ENCODE measurements at regions not wholly inside any gene's neighbourhood (a gene's known extent, or its start where the extent isn't known, plus 50 kb on each side); places are given as distances from the start of the nearest gene placed in this dataset.
A peak's percentile ranks its signal among the peaks of the same experiment; 100 is the strongest.

DNA sequence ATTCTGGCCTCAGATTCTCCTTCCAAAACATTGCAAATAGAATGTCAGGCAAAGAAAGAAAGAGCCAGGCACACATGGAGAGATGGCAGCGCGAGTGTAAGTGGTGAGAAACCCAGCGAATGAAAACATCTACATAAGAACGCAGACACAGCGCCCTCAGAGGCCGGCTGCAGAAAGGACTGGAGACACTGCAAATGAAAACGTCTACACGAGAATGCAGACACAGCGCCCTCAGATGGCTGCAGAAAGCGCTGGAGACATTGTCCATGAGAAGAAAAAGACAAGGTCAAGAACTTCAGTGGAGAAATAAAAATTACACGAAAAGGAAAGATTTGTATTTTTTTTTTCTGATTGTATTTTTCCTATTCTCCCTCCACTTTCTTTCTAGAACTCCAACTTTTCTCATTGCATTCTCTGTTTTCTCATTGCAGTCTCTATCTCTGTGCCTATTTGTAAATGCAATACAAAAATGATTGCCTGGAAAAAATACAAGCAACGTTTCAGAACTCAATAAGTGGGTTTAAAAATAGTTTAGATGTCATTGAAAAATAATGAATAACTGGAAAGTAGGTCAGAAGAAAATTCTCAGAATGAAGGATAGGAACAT lies 117.9 kb upstream of the LPCAT1 start:
- Histone ChIP-seq H3K79me2 (ENCODE audit: low read length) (no peaks in the 10 kb centered on the region), H3F3A (ENCODE audit: low read length, unreplicated experiment) (no peaks in the 10 kb centered on the region), H4K20me1 (ENCODE audit: low read length) (no peaks in the 10 kb centered on the region), H3K4me2 (ENCODE audit: low read length) (0 out of 2 replicates have a peak overlapping the region, but pooled peaks have one; percentile 39), H3K27ac (ENCODE audit: low read length) (no peak overlapping the region), H2AFZ (ENCODE audit: low read length) (peak overlapping the region; percentile 16; the same call in 1 of the 2 replicates), H3K4me1 (ENCODE audit: insufficient read depth, low read length) (peaks cover 14% of the 10 kb centered on the region; the same call in 1 of the 2 replicates), H3K9me3 (ENCODE audit: low read length) (no peaks in the 10 kb centered on the region), H3K9me2 (replicated peaks; ENCODE audit: low read length) (no peaks in the 10 kb centered on the region), H3K9ac (ENCODE audit: low read length) (no peak overlapping the region), H3K4me3 (ENCODE audit: low read length) (no peak overlapping the region), H3K27me3 (ENCODE audit: low read length) (peaks cover 25% of the 10 kb centered on the region), H3K36me3 (ENCODE audit: low read depth, low read length) (no peaks in the 10 kb centered on the region)
- BruUV-seq (replicated peaks) = no TSS peak
- ATAC-seq (peak; percentile 66), DNase-seq (peak; percentile 91)
- CTCF ChIA-PET = interaction anchor here (0.6 kb wide), 1 partner anchor 242 kb away, joined by 4 read pairs; no protein-coding TSS in a partner anchor
- intact Hi-C loops (cut with micrococcal nuclease) = loop anchor here (2.0 to 10.0 kb wide), 5 partner anchors 41 to 717 kb away; no protein-coding TSS in a partner anchor
- TF ChIP-seq EZH2 (IDR thresholded peaks at IDR 0.05; ENCODE audit: low read length, unreplicated experiment) = no peak
- no peak for TF ChIP-seq EZH2phosphoT487 (IDR thresholded peaks at IDR 0.05; ENCODE audit: borderline replicate concordance, low read length)
- TF ChIP-seq CTCF (conservative IDR thresholded peaks at IDR 0.05; ENCODE audit: low read depth, low read length) = peak; percentile 98
- POLR2A ChIA-PET (ENCODE audit: unreplicated experiment) = no interaction called here

- Histone ChIP-seq H3K27ac (ENCODE audit: low read length) (no peak overlapping the region), H3K4me3 (ENCODE audit: low read length) (no peak overlapping the region), H3K27me3 (ENCODE audit: low read length) (peaks cover 25% of the 10 kb centered on the region), H3K9me2 (replicated peaks; ENCODE audit: low read length) (no peaks in the 10 kb centered on the region), H2AFZ (ENCODE audit: low read length) (peak overlapping the region; percentile 16; the same call in 1 of the 2 replicates), H3K4me1 (ENCODE audit: insufficient read depth, low read length) (peaks cover 14% of the 10 kb centered on the region; the same call in 1 of the 2 replicates), H3K4me2 (ENCODE audit: low read length) (0 out of 2 replicates have a peak overlapping the region, but pooled peaks have one; percentile 39), H3K36me3 (ENCODE audit: low read depth, low read length) (no peaks in the 10 kb centered on the region), H3K9ac (ENCODE audit: low read length) (no peak overlapping the region), H3K79me2 (ENCODE audit: low read length) (no peaks in the 10 kb centered on the region), H4K20me1 (ENCODE audit: low read length) (no peaks in the 10 kb centered on the region), H3F3A (ENCODE audit: low read length, unreplicated experiment) (no peaks in the 10 kb centered on the region), H3K9me3 (ENCODE audit: low read length) (no peaks in the 10 kb centered on the region)
- CTCF ChIA-PET = no interaction called here
- TF ChIP-seq EZH2phosphoT487 (IDR thresholded peaks at IDR 0.05; ENCODE audit: borderline replicate concordance, low read length) = no peak
- no peak for TF ChIP-seq CTCF (conservative IDR thresholded peaks at IDR 0.05; ENCODE audit: low read depth, low read length)
- no TSS peak for BruUV-seq (replicated peaks)
- POLR2A ChIA-PET (ENCODE audit: unreplicated experiment) = no interaction called here
- ATAC-seq (no peak), DNase-seq (no peak)
- intact Hi-C loops (cut with micrococcal nuclease) = loop anchor here (2.0 to 10.0 kb wide), 5 partner anchors 40 to 716 kb away; no protein-coding TSS in a partner anchor
These were observed 117.3 kb upstream of the LPCAT1 start for GRCh38 chr5:1641041-1641440.

- Histone ChIP-seq H3K79me2 (ENCODE audit: low read length) (no peaks in the 10 kb centered on the region), H3K9me2 (replicated peaks; ENCODE audit: low read length) (no peaks in the 10 kb centered on the region), H3K36me3 (ENCODE audit: low read depth, low read length) (no peaks in the 10 kb centered on the region), H3K27ac (ENCODE audit: low read length) (no peak overlapping the region), H3K4me2 (ENCODE audit: low read length) (no peak overlapping the region), H3F3A (ENCODE audit: low read length, unreplicated experiment) (no peaks in the 10 kb centered on the region), H3K4me3 (ENCODE audit: low read length) (no peak overlapping the region), H4K20me1 (ENCODE audit: low read length) (no peaks in the 10 kb centered on the region), H3K9ac (ENCODE audit: low read length) (no peak overlapping the region), H3K4me1 (ENCODE audit: insufficient read depth, low read length) (peaks cover 14% of the 10 kb centered on the region; the same call in 1 of the 2 replicates), H2AFZ (ENCODE audit: low read length) (no peak overlapping the region), H3K9me3 (ENCODE audit: low read length) (no peaks in the 10 kb centered on the region), H3K27me3 (ENCODE audit: low read length) (peaks cover 25% of the 10 kb centered on the region)
- intact Hi-C loops (cut with micrococcal nuclease) = loop anchor here (2.0 to 10.0 kb wide), 5 partner anchors 40 to 716 kb away; no protein-coding TSS in a partner anchor
- BruUV-seq (replicated peaks) = no TSS peak
- no peak for DNase-seq
- POLR2A ChIA-PET (ENCODE audit: unreplicated experiment) = no interaction called here
- ATAC-seq = no peak
- CTCF ChIA-PET = no interaction called here
- TF ChIP-seq EZH2 (IDR thresholded peaks at IDR 0.05; ENCODE audit: low read length, unreplicated experiment) = no peak
- no peak for TF ChIP-seq CTCF (conservative IDR thresholded peaks at IDR 0.05; ENCODE audit: low read depth, low read length)
- no peak for TF ChIP-seq EZH2phosphoT487 (IDR thresholded peaks at IDR 0.05; ENCODE audit: borderline replicate concordance, low read length)
These were observed 116.7 kb upstream of the LPCAT1 start for GRCh38 chr5:1640421-1640881.
